HFFc6 (cell line): ENCODE measurements at regions not wholly inside any gene's neighbourhood (a gene's known extent, or its start where the extent isn't known, plus 50 kb on each side); places are given as distances from the start of the nearest gene placed in this dataset.

Experiments
- DNase-seq: peaks from one replicate; pipeline ENCODE4 v3.0.0-alpha.2; 2018
- H3K27ac Mint-ChIP-seq: 2 replicates; pipeline ENCODE4 v1.8.0; 2020; ENCODE audit warnings: mild to moderate bottlenecking, mixed read lengths
- H3K27me3 Mint-ChIP-seq: 2 replicates; pipeline ENCODE4 v1.8.0; 2021; ENCODE audit warnings: mild to moderate bottlenecking, moderate library complexity, mixed read lengths; ENCODE audit not compliant: insufficient read depth
- H3K36me3 Mint-ChIP-seq: 2 replicates; pipeline ENCODE4 v1.8.0; 2021; ENCODE audit warnings: low read depth, mixed read lengths
- H3K4me1 Mint-ChIP-seq: 2 replicates; pipeline ENCODE4 v1.8.0; 2020; ENCODE audit warnings: low read depth, mixed read lengths
- H3K4me3 Mint-ChIP-seq: 2 replicates; pipeline ENCODE4 v1.8.0; 2020; ENCODE audit warnings: mild to moderate bottlenecking, moderate library complexity, mixed read lengths
- H3K9me3 Mint-ChIP-seq: 2 replicates; pipeline ENCODE4 v1.8.0; 2020; ENCODE audit warnings: mild to moderate bottlenecking, mixed read lengths
- TF ChIP-seq, protein P1 (sequence below): fragments of 200-600 bp; sonication (generic); IDR thresholded peaks from 2 replicates; pipeline ENCODE4 v1.5.0; 2021; ENCODE audit warnings: antibody characterized with exemption, mild to moderate bottlenecking

GRCh38 chr9:118578467-118578866 lies 790.8 kb downstream of the BRINP1 start:
- Mint-ChIP-seq H3K9me3 (peaks cover 5% of the 10 kb centered on the region), H3K36me3 (peaks cover 5% of the 10 kb centered on the region; the same call in 1 of the 2 replicates), H3K27ac (no peak overlapping the region), H3K4me3 (peak overlapping the region; percentile 60; the same call in 1 of the 2 replicates), H3K4me1 (peaks cover 13% of the 10 kb centered on the region), H3K27me3 (no peaks in the 10 kb centered on the region)
- TF ChIP-seq, protein P1, sequence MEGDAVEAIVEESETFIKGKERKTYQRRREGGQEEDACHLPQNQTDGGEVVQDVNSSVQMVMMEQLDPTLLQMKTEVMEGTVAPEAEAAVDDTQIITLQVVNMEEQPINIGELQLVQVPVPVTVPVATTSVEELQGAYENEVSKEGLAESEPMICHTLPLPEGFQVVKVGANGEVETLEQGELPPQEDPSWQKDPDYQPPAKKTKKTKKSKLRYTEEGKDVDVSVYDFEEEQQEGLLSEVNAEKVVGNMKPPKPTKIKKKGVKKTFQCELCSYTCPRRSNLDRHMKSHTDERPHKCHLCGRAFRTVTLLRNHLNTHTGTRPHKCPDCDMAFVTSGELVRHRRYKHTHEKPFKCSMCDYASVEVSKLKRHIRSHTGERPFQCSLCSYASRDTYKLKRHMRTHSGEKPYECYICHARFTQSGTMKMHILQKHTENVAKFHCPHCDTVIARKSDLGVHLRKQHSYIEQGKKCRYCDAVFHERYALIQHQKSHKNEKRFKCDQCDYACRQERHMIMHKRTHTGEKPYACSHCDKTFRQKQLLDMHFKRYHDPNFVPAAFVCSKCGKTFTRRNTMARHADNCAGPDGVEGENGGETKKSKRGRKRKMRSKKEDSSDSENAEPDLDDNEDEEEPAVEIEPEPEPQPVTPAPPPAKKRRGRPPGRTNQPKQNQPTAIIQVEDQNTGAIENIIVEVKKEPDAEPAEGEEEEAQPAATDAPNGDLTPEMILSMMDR: no peak
- DNase-seq: peak; percentile 73

GRCh38 chr9:118583414-118583813 lies 785.8 kb downstream of the BRINP1 start:
- H3K27me3 Mint-ChIP-seq: no peaks in the 10 kb centered on the region
- H3K4me3 Mint-ChIP-seq: no peak overlapping the region
- H3K27ac Mint-ChIP-seq: no peak overlapping the region
- TF ChIP-seq, protein P1: no peak
- peaks cover 8% of the 10 kb centered on the region; the same call in 1 of the 2 replicates for H3K9me3 Mint-ChIP-seq
- H3K36me3 Mint-ChIP-seq: no peaks in the 10 kb centered on the region
- no peaks in the 10 kb centered on the region for H3K4me1 Mint-ChIP-seq
- no peak for DNase-seq

DNA sequence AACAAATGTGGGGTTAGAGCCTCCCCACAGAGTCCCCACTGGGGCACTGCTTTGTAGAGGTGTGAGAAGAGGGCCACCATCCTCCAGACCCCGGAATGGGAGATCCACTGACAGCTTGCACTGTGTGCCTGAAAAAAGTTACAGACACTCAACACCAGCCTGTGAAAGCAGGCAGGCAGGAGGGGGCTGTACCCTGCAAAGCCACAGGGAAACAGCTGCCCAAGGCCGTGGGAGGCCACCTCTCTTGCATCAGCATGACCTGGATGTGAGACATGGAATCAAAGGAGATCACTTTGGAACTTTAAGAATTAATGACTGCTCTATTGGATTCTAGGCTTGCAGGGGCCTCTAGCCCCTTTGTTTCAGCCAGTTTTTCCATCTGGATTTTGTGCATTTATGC lies 782.3 kb downstream of the BRINP1 start:
- H3K27ac Mint-ChIP-seq: no peak overlapping the region
- H3K9me3 Mint-ChIP-seq: peaks cover 8% of the 10 kb centered on the region; the same call in 1 of the 2 replicates
- H3K4me1 Mint-ChIP-seq: no peaks in the 10 kb centered on the region
- H3K27me3 Mint-ChIP-seq: no peaks in the 10 kb centered on the region
- no peak for DNase-seq
- H3K4me3 Mint-ChIP-seq: no peak overlapping the region
- no peaks in the 10 kb centered on the region for H3K36me3 Mint-ChIP-seq
- TF ChIP-seq, protein P1: no peak

DNA sequence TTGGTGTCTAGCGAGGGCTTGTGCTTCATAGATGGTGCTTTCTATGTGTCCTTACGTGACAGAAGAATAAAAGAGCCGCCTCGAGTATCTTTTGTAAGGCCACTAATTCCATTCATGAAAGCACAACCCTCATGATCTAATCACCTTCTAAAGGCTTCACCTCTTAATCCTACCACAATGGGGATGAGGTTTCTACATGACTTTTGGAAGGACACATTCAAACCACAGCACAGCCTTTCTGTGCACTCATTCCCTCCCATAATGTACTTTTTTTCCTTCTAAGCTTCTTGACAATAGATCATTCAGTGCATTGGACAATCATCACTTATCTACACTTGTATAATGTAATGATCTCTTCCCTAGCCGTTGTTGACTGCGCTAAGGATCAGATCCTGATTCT lies 774.8 kb downstream of the BRINP1 start:
- no peak for DNase-seq
- Mint-ChIP-seq H3K27ac (no peak overlapping the region), H3K4me1 (no peaks in the 10 kb centered on the region), H3K27me3 (no peaks in the 10 kb centered on the region), H3K36me3 (no peaks in the 10 kb centered on the region), H3K4me3 (no peak overlapping the region), H3K9me3 (no peaks in the 10 kb centered on the region)
- TF ChIP-seq, protein P1: no peak

DNA sequence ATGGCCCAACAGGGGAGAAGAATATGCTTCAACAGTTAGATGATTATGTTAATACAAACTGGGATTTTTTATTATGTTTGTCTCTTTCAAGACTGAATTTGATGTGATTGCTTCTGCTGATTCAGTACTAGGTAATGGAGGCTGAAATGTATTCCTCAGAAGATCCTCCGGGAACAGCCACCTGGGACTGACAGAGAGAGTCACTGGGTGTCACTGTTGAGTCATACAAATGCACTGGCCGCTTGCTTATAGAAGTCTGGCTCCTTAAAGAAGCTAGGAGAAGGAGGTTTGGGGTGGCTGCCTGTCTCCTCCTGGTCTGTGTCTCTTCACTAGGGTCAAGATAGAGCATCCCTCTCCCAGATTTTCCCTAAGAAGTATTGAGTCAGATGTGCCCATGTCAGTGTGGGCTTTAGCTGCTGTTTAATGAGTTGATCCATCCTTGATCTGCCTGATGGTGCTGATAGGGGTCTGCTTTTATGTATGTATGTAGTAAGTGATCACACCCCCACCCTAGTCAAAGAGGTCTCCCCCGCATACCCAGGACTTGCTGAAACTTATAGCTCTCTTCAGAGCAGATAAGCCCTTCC lies 773.4 kb downstream of the BRINP1 start:
- H3K4me3 Mint-ChIP-seq: no peak overlapping the region
- no peaks in the 10 kb centered on the region for H3K4me1 Mint-ChIP-seq
- no peaks in the 10 kb centered on the region for H3K9me3 Mint-ChIP-seq
- TF ChIP-seq, protein P1: peak; percentile 67
- no peaks in the 10 kb centered on the region for H3K36me3 Mint-ChIP-seq
- DNase-seq: peak; percentile 59
- H3K27ac Mint-ChIP-seq: no peak overlapping the region
- no peaks in the 10 kb centered on the region for H3K27me3 Mint-ChIP-seq
